HCT116 (cell line): ENCODE measurements at regions not wholly inside any gene's neighbourhood (a gene's known extent, or its start where the extent isn't known, plus 50 kb on each side); places are given as distances from the start of the nearest gene placed in this dataset.

ENCODE experiments used
- ATAC-seq: fragments of 200-7000 bp; cut with Tn5 transposase; 2 replicates; pipeline ENCODE4 v1.9.1; 2020; ENCODE audit warnings: mild to moderate bottlenecking, moderate library complexity
- BruUV-seq: library from RNA; stranded (reverse); fragments of 400-500 nt; replicated peaks from 2 replicates; lab custom pipeline; 2021; lab: Mats Ljungman, UMichigan
- CTCF ChIA-PET: fragments of 300-600 bp; sonication (Branson Sonifier 250); formaldehyde crosslinking; loops from one replicate; lab custom pipeline; 2021; ENCODE audit warnings: antibody characterized with exemption; lab: Charles Lee
- POLR2A ChIA-PET: fragments of 300-600, 350-600 bp; sonication (Branson Sonifier 250); formaldehyde crosslinking; loops from one replicate; lab custom pipeline; 2021; ENCODE audit warnings: antibody characterized with exemption; lab: Charles Lee
- RAD21 ChIA-PET, 2 experiments: fragments of 300-600 bp; sonication (Branson Sonifier 250); formaldehyde crosslinking; loops; one replicate each; lab custom pipeline; 2023; ENCODE audit warnings: low total read pairs in 2 of 2; ENCODE audit not compliant: uncharacterized antibody in 2 of 2, unreplicated experiment in 2 of 2, low non-redundant PET in 1 of 2; lab: Charles Lee
- DNase-seq: peaks from one replicate; pipeline ENCODE4 v3.0.0-alpha.2; 2010; ENCODE audit warnings: low read depth, low spot score
- H2AFZ ChIP-seq: fragments of 200-600 bp; shearing (Covaris generic), sonication (generic); 2 replicates; pipeline ENCODE4 v1.6.1; 2017; ENCODE audit warnings: low read depth, mixed run types, mixed read lengths, antibody characterized with exemption, low read length; ENCODE audit not compliant: poor library complexity, severe bottlenecking
- H3K27ac ChIP-seq: 2 replicates; pipeline ENCODE4 v1.5.1; 2012; ENCODE audit warnings: low read depth, low read length
- H3K27me3 ChIP-seq: fragments of 200-600 bp; sonication (generic); 2 replicates; pipeline ENCODE4 v1.6.1; 2016; ENCODE audit warnings: mixed run types, low read length, mixed read lengths; ENCODE audit not compliant: insufficient read depth
- H3K36me3 ChIP-seq, 2 experiments: fragments of 200-500 bp in 1 of 2; fragments of 200-600 bp in 1 of 2; sonication (Bioruptor generic) in 1 of 2; sonication (generic) in 1 of 2; 2 replicates each; pipeline versions ENCODE4 v1.5.1 to v1.6.1; 2014 to 2016; ENCODE audit warnings: low read length in 2 of 2, inconsistent platforms in 1 of 2, mixed read lengths in 1 of 2, mixed run types in 1 of 2; ENCODE audit not compliant: insufficient read depth in 2 of 2, control insufficient read depth in 1 of 2
- H3K4me1 ChIP-seq, 2 experiments: fragments of 200-600 bp in 1 of 2; sonication (generic) in 1 of 2; 2 replicates each; pipeline versions ENCODE4 v1.5.1 to v1.6.1; 2012 to 2017; ENCODE audit warnings: low read length in 2 of 2, inconsistent platforms in 1 of 2, mild to moderate bottlenecking in 1 of 2, mixed read lengths in 1 of 2, mixed run types in 1 of 2, moderate library complexity in 1 of 2; ENCODE audit not compliant: insufficient read depth in 2 of 2, control insufficient read depth in 1 of 2
- H3K4me2 ChIP-seq: fragments of 200-600 bp; sonication (generic); 2 replicates; pipeline ENCODE4 v1.6.1; 2017; ENCODE audit warnings: mixed run types, low read length, mixed read lengths
- H3K4me3 ChIP-seq, 2 experiments: fragments of 200-600 bp in 1 of 2; sonication (generic) in 1 of 2; replicated peaks in 1 of 2; 2 replicates each; pipeline ENCODE4 v1.5.1; 2011 to 2016; ENCODE audit warnings: low read length in 2 of 2, control low read depth in 1 of 2, low read depth in 1 of 2, mild to moderate bottlenecking in 1 of 2, mixed read lengths in 1 of 2, mixed run types in 1 of 2
- H3K79me2 ChIP-seq: fragments of 200-600 bp; sonication (generic); 2 replicates; pipeline ENCODE4 v1.6.1; 2017; ENCODE audit warnings: mild to moderate bottlenecking, mixed run types, low read length, moderate library complexity, mixed read lengths; ENCODE audit not compliant: insufficient read depth
- H3K9ac ChIP-seq: fragments of 200-600 bp; sonication (generic); 2 replicates; pipeline ENCODE4 v1.6.1; 2016; ENCODE audit warnings: low read length, mixed read lengths
- H3K9me2 ChIP-seq: fragments of 200-600 bp; sonication (generic), shearing (Covaris generic); 2 replicates; pipeline ENCODE4 v1.6.1; 2017; ENCODE audit warnings: mixed run types, mild to moderate bottlenecking, moderate library complexity; ENCODE audit not compliant: insufficient read depth
- H3K9me3 ChIP-seq, 2 experiments: fragments of 200-500 bp in 1 of 2; fragments of 200-600 bp in 1 of 2; sonication (Bioruptor generic) in 1 of 2; sonication (generic) in 1 of 2; 2 replicates each; pipeline ENCODE4 v1.6.1; 2014 to 2017; ENCODE audit warnings: low read length in 2 of 2, mixed read lengths in 2 of 2, inconsistent platforms in 1 of 2, low read depth in 1 of 2, mild to moderate bottlenecking in 1 of 2, mixed run types in 1 of 2, moderate library complexity in 1 of 2; ENCODE audit not compliant: control insufficient read depth in 1 of 2, insufficient read depth in 1 of 2
- H4K20me1 ChIP-seq: fragments of 200-600 bp; sonication (generic), shearing (Covaris generic); 2 replicates; pipeline ENCODE4 v1.6.1; 2017; ENCODE audit warnings: mixed run types, mild to moderate bottlenecking, moderate library complexity; ENCODE audit not compliant: insufficient read depth
- ATF3 ChIP-seq: IDR thresholded peaks from 2 replicates; pipeline ENCODE4 v1.6.1; 2012
- CBX3 ChIP-seq: IDR thresholded peaks from 2 replicates; pipeline ENCODE4 v1.6.1; 2012; ENCODE audit warnings: low read depth
- CEBPB ChIP-seq: IDR thresholded peaks from 2 replicates; pipeline ENCODE4 v1.6.1; 2012; ENCODE audit warnings: low read depth
- CTCF ChIP-seq, 3 experiments: fragments of 200-600 bp in 1 of 3; sonication (generic) in 1 of 3; IDR thresholded peaks in 2 of 3; conservative IDR thresholded peaks in 1 of 3; 2 replicates each; pipeline ENCODE4 v1.5.1; 2012 to 2017; ENCODE audit warnings: low read depth in 2 of 3, low read length in 2 of 3, antibody characterized with exemption in 1 of 3, borderline replicate concordance in 1 of 3, control low read depth in 1 of 3, mild to moderate bottlenecking in 1 of 3, mixed read lengths in 1 of 3, mixed run types in 1 of 3, moderate library complexity in 1 of 3; ENCODE audit not compliant: insufficient read depth in 1 of 3
- EZH2 ChIP-seq: fragments of 200-600 bp; sonication (generic); IDR thresholded peaks from 2 replicates; pipeline ENCODE4 v1.6.1; 2017; ENCODE audit warnings: antibody characterized with exemption, mixed run types
- EZH2phosphoT487 ChIP-seq: fragments of 200-600 bp; IDR thresholded peaks from 2 replicates; pipeline ENCODE4 v1.6.1; 2018; ENCODE audit warnings: antibody characterized with exemption, borderline replicate concordance
- FOSL1 ChIP-seq: IDR thresholded peaks from 2 replicates; pipeline ENCODE4 v1.6.1; 2012; ENCODE audit warnings: low read depth
- JUND ChIP-seq: IDR thresholded peaks from 2 replicates; pipeline ENCODE4 v1.6.1; 2012
- MAX ChIP-seq: IDR thresholded peaks from 2 replicates; pipeline ENCODE4 v1.6.1; 2012
- POLR2A ChIP-seq: IDR thresholded peaks from 2 replicates; pipeline ENCODE4 v1.7.0; 2011; ENCODE audit warnings: borderline replicate concordance; ENCODE audit not compliant: insufficient read depth, insufficient read length; ENCODE audit errors: extremely low read depth
- POLR2AphosphoS5 ChIP-seq: IDR thresholded peaks from 2 replicates; pipeline ENCODE4 v1.6.1; 2011; ENCODE audit warnings: mild to moderate bottlenecking, low read depth, low read length, moderate library complexity
- RAD21 ChIP-seq: IDR thresholded peaks from 2 replicates; pipeline ENCODE4 v1.6.1; 2012; ENCODE audit warnings: low read depth, mild to moderate bottlenecking
- SP1 ChIP-seq: IDR thresholded peaks from 2 replicates; pipeline ENCODE4 v1.6.1; 2012; ENCODE audit warnings: low read depth
- TCF7L2 ChIP-seq: IDR thresholded peaks from 2 replicates; pipeline ENCODE4 v1.7.0; 2011; ENCODE audit warnings: borderline replicate concordance, inconsistent platforms; ENCODE audit not compliant: insufficient read depth, insufficient read length; ENCODE audit errors: extremely low read depth
- YY1 ChIP-seq: IDR thresholded peaks from 2 replicates; pipeline ENCODE4 v1.6.1; 2011; ENCODE audit warnings: low read length, low read depth, moderate library complexity, mild to moderate bottlenecking; ENCODE audit not compliant: insufficient replicate concordance; ENCODE audit errors: extremely low read depth
- ZBTB33 ChIP-seq: IDR thresholded peaks from 2 replicates; pipeline ENCODE4 v1.6.1; 2011; ENCODE audit warnings: mild to moderate bottlenecking, low read length, moderate library complexity; ENCODE audit not compliant: insufficient replicate concordance; ENCODE audit errors: extremely low read depth
- ZNF274 ChIP-seq: fragments of 200-500 bp; sonication (Bioruptor generic); IDR thresholded peaks from 2 replicates; pipeline ENCODE4 v1.6.1; 2014; ENCODE audit warnings: mild to moderate bottlenecking, low read depth, low read length, inconsistent platforms
- intact Hi-C: fragments of 100-400 bp; cut with micrococcal nuclease; formaldehyde crosslinking; loops from 2 replicates; pipeline ENCODE4 v1.10.0; 2022
- TF ChIP-seq, protein P1 (sequence below): IDR thresholded peaks from 2 replicates; pipeline ENCODE4 v1.6.1; 2012; ENCODE audit warnings: low read depth

DNA sequence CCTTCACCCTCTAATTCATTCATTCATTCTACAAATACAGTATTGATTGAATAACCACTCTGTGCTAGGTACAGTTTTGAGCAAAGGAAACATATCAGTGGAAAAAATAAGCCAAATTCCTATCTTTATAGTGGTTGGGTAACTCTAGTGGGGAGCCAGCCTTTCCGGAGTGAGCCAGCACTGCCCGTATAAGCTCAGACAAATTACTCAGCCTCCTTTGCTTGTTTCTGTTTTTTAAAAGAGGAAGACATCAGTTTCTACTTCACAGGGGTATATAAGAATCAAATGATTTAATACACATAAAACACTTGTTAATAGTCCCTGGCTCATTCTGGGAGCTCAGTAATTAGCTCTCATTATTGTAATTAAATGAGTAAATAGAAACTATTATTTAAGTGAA, 238.2 kb upstream of the MAD2L1 start:
- no peak for TF ChIP-seq EZH2
- TF ChIP-seq YY1, result no peak
- TF ChIP-seq, protein P1, sequence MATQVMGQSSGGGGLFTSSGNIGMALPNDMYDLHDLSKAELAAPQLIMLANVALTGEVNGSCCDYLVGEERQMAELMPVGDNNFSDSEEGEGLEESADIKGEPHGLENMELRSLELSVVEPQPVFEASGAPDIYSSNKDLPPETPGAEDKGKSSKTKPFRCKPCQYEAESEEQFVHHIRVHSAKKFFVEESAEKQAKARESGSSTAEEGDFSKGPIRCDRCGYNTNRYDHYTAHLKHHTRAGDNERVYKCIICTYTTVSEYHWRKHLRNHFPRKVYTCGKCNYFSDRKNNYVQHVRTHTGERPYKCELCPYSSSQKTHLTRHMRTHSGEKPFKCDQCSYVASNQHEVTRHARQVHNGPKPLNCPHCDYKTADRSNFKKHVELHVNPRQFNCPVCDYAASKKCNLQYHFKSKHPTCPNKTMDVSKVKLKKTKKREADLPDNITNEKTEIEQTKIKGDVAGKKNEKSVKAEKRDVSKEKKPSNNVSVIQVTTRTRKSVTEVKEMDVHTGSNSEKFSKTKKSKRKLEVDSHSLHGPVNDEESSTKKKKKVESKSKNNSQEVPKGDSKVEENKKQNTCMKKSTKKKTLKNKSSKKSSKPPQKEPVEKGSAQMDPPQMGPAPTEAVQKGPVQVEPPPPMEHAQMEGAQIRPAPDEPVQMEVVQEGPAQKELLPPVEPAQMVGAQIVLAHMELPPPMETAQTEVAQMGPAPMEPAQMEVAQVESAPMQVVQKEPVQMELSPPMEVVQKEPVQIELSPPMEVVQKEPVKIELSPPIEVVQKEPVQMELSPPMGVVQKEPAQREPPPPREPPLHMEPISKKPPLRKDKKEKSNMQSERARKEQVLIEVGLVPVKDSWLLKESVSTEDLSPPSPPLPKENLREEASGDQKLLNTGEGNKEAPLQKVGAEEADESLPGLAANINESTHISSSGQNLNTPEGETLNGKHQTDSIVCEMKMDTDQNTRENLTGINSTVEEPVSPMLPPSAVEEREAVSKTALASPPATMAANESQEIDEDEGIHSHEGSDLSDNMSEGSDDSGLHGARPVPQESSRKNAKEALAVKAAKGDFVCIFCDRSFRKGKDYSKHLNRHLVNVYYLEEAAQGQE, result no peak
- no peak for TF ChIP-seq ATF3
- no peak for TF ChIP-seq POLR2AphosphoS5
- no peak for TF ChIP-seq EZH2phosphoT487
- no peak for TF ChIP-seq JUND
- no peak for TF ChIP-seq CEBPB
- TF ChIP-seq POLR2A, result no peak
- no peak for TF ChIP-seq CTCF (IDR thresholded peaks at IDR 0.05 in 2 of 3, conservative IDR thresholded peaks at IDR 0.05 in 1 of 3; ENCODE audit: borderline replicate concordance in 1 of 3, insufficient read depth in 1 of 3, low read depth in 2 of 3, low read length in 2 of 3)
- TF ChIP-seq MAX, result no peak
- TF ChIP-seq RAD21, result no peak
- TF ChIP-seq FOSL1, result no peak
- no peak for TF ChIP-seq CBX3
- no peak for TF ChIP-seq ZNF274
- TF ChIP-seq ZBTB33, result no peak
- TF ChIP-seq SP1, result no peak
- no peak for TF ChIP-seq TCF7L2
- Histone ChIP-seq H4K20me1 (no peaks in the 10 kb centered on the region), H2AFZ (no peak overlapping the region), H3K36me3 (no peaks in the 10 kb centered on the region), H3K4me2 (no peak overlapping the region), H3K9me2 (no peaks in the 10 kb centered on the region), H3K9ac (no peak overlapping the region), H3K27me3 (no peaks in the 10 kb centered on the region), H3K4me1 (no peaks in the 10 kb centered on the region), H3K4me3 (no peak overlapping the region), H3K9me3 (no peaks in the 10 kb centered on the region), H3K79me2 (no peaks in the 10 kb centered on the region), H3K27ac (no peak overlapping the region)
- POLR2A ChIA-PET, result no interaction called here
- no peak for DNase-seq
- RAD21 ChIA-PET, result no interaction called here
- CTCF ChIA-PET, result no interaction called here
- intact Hi-C loops, result no loop called here
- BruUV-seq, result no TSS peak
- no peak for ATAC-seq
